ENCODE measurements at regions not wholly inside any gene's neighbourhood (a gene's known extent, or its start where the extent isn't known, plus 50 kb on each side); places are given as distances from the start of the nearest gene placed in this dataset.

DNA sequence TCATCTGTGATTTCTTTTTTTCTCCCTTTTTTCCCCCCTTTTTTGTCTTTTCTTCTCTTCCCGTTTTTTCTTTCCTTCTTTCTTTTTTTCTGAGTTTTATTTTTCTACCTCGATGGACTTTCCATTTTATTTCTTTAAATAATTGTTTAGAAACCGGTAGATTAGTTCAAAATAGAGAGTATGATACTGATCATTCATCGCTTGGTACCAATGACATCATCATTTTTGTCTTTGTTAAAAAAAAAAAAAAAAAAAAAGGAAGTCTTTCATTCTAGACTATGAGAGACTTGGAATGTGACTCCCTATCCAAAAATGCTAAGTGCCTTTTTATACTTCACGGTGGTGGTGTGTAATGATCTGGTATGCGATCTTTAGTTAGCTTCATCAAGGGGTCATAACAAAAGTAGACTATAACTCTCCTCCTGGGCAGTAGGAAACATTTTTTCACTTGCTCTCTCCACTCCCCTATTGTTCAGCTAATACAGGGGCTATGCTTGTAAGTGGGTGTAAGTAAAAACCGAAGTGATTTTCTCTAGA lies 1517.5 kb upstream of the ZEB2 start:
- no peak for DNase-seq
- Histone ChIP-seq H3K4me1 (no peaks in the 10 kb centered on the region), H3K27me3 (no peaks in the 10 kb centered on the region), H3K4me3 (no peak overlapping the region), H3K36me3 (no peaks in the 10 kb centered on the region), H3K27ac (no peak overlapping the region), H3K9me3 (no peaks in the 10 kb centered on the region)
- TF ChIP-seq POLR2A (IDR thresholded peaks at IDR 0.05): no peak
- TF ChIP-seq, protein P1, sequence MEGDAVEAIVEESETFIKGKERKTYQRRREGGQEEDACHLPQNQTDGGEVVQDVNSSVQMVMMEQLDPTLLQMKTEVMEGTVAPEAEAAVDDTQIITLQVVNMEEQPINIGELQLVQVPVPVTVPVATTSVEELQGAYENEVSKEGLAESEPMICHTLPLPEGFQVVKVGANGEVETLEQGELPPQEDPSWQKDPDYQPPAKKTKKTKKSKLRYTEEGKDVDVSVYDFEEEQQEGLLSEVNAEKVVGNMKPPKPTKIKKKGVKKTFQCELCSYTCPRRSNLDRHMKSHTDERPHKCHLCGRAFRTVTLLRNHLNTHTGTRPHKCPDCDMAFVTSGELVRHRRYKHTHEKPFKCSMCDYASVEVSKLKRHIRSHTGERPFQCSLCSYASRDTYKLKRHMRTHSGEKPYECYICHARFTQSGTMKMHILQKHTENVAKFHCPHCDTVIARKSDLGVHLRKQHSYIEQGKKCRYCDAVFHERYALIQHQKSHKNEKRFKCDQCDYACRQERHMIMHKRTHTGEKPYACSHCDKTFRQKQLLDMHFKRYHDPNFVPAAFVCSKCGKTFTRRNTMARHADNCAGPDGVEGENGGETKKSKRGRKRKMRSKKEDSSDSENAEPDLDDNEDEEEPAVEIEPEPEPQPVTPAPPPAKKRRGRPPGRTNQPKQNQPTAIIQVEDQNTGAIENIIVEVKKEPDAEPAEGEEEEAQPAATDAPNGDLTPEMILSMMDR (IDR thresholded peaks at IDR 0.05): no peak
- intact Hi-C loops (cut with DNase I; ENCODE audit: low total_unique reads): no loop called here

DNA sequence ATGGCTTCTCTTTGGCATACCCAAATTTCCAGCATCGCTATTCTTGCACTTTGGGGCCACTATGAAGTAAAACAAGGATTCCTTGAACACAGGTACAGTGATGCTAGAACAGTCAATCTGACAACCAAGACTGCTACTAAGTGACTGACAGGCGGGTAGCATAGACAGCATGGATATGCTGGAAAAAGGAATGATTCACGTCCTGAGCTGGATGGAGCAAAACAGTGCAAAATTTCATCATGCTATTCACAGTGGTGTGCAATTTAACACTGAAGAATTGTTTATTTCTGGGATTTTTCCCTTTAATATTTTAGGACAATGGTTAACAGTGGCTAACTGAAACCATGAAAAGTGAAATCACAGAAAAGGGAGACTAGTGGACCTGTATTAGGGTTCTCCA lies 1511.2 kb upstream of the ZEB2 start:
- Histone ChIP-seq H3K27me3 (no peaks in the 10 kb centered on the region), H3K27ac (no peak overlapping the region), H3K36me3 (peaks cover 0 to 3% of the 10 kb centered on the region in 2 donors), H3K9me3 (no peaks in the 10 kb centered on the region), H3K4me3 (no peak overlapping the region), H3K4me1 (no peaks in the 10 kb centered on the region)
- intact Hi-C loops (cut with DNase I; ENCODE audit: low total_unique reads): no loop called here
- TF ChIP-seq, protein P1 (IDR thresholded peaks at IDR 0.05): no peak
- no peak for TF ChIP-seq POLR2A (IDR thresholded peaks at IDR 0.05)
- DNase-seq: no peak

DNA sequence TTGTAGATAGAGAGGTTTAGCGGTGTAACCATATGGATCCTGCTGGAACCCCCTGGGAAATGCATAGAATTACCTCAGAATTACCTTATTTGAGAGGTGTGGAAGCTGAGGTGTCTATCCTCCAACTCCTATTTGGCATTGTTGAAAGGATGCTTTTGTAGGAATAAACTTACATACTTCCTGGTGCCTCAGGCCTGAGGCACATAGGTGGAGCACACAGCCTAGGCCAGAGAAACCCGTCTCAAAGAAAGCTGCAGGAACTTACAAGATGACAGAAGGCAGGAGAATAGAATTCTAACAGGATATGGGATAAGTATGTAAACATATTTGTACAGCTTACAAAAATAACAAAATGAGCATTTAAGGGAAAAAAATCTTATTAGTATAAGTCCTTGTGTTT lies 1507.2 kb upstream of the ZEB2 start:
- TF ChIP-seq, protein P1 (IDR thresholded peaks at IDR 0.05): no peak
- TF ChIP-seq POLR2A (IDR thresholded peaks at IDR 0.05): no peak
- Histone ChIP-seq H3K36me3 (peaks cover 0 to 3% of the 10 kb centered on the region in 2 donors), H3K9me3 (no peaks in the 10 kb centered on the region), H3K27me3 (no peaks in the 10 kb centered on the region), H3K4me1 (no peaks in the 10 kb centered on the region), H3K4me3 (no peak overlapping the region), H3K27ac (no peak overlapping the region)
- intact Hi-C loops (cut with DNase I; ENCODE audit: low total_unique reads): no loop called here
- no peak for DNase-seq

DNA sequence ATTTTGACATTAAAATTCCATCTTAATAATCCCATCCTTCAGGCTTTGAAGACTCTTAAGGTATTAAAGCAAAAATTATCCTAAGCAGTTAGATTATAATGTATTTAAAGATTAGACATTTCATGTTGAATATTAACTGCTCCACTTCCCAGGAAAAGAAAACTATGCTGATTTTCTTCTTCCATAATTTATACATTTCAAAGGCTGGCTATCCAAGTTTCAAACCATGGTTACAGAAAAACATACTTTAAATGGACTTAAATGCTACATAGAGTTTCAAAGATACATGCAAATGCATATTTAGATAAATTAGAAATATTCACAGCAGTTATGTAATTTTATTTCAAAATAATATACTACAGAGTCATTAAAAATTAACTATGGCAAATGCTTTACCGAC lies 1505.6 kb upstream of the ZEB2 start:
- Histone ChIP-seq H3K9me3 (no peaks in the 10 kb centered on the region), H3K4me1 (no peaks in the 10 kb centered on the region), H3K36me3 (peaks cover 0 to 3% of the 10 kb centered on the region in 2 donors), H3K27ac (no peak overlapping the region), H3K27me3 (no peaks in the 10 kb centered on the region), H3K4me3 (no peak overlapping the region)
- TF ChIP-seq POLR2A (IDR thresholded peaks at IDR 0.05): no peak
- TF ChIP-seq, protein P1 (IDR thresholded peaks at IDR 0.05): no peak
- intact Hi-C loops (cut with DNase I; ENCODE audit: low total_unique reads): no loop called here
- no peak for DNase-seq

DNA sequence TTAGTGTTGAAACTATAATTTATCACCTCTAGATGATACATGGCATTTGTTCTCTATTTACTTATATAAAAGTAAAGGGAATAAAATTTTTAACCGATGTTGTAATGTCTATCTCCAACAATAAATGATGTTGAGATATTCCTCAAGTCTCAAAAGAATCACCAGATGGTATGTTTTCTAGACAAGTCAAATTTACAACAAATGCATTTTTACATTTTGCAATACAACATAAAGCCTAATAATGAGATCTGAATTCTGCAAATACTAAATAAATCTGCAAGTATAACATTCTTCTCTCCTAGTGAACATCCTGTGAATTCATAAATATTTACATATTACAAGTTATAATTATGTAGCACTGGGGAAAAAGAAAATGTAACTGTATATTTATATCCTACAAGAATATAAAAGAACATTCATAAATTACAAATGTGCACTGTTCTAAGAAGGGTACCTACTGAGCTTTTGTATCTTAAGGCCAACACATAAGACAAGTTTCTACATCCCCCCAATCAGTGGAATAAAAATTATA lies 1504.4 kb upstream of the ZEB2 start:
- intact Hi-C loops (cut with DNase I; ENCODE audit: low total_unique reads): no loop called here

More for the DNA sequence above, 1504.4 kb upstream of the ZEB2 start:
- no peaks in the 10 kb centered on the region for H3K27me3 ChIP-seq
- no peaks in the 10 kb centered on the region for H3K4me1 ChIP-seq
- H3K36me3 ChIP-seq: peaks cover 0 to 1% of the 10 kb centered on the region in 2 donors
- H3K27ac ChIP-seq: no peak overlapping the region
- H3K4me3 ChIP-seq: no peak overlapping the region
- TF ChIP-seq, protein P1 (IDR thresholded peaks at IDR 0.05): no peak
- TF ChIP-seq POLR2A (IDR thresholded peaks at IDR 0.05): no peak
- no peaks in the 10 kb centered on the region for H3K9me3 ChIP-seq
- DNase-seq: no peak

All from uterus (tissue), 3 donors.